Neural progenitor cell (in vitro differentiated cells): ENCODE measurements at regions not wholly inside any gene's neighbourhood (a gene's known extent, or its start where the extent isn't known, plus 50 kb on each side); places are given as distances from the start of the nearest gene placed in this dataset.

ENCODE experiments used
- EZH2phosphoT487 ChIP-seq: fragments of 200-600 bp; sonication (generic); IDR thresholded peaks from 2 replicates; pipeline ENCODE4 v1.6.1; 2017; ENCODE audit warnings: antibody characterized with exemption
- TF ChIP-seq, protein P1 (sequence below): fragments of 200-600 bp; sonication (generic); IDR thresholded peaks from 2 replicates; pipeline ENCODE4 v1.5.1; 2017; ENCODE audit warnings: antibody characterized with exemption, mild to moderate bottlenecking

DNA sequence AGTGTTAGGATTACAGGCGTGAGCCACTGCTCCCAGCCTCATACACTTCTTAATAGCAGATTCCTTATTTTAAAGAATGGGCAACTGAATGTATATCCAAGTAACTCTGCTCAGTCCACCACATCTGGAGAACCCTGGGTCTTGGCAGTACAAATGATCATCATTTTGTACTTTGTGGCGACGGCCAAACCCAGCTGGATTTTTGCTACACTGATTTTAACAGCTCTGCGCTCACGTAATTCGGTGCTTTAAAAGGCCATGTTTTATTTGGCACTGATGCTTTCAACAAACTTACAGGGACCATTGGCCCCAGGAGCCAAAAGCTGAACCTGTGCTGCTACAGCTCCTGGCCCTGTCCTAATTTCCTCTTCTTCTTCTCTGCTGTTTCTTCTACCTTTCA lies 60.8 kb upstream of the PDE3B start:
- TF ChIP-seq, protein P1, sequence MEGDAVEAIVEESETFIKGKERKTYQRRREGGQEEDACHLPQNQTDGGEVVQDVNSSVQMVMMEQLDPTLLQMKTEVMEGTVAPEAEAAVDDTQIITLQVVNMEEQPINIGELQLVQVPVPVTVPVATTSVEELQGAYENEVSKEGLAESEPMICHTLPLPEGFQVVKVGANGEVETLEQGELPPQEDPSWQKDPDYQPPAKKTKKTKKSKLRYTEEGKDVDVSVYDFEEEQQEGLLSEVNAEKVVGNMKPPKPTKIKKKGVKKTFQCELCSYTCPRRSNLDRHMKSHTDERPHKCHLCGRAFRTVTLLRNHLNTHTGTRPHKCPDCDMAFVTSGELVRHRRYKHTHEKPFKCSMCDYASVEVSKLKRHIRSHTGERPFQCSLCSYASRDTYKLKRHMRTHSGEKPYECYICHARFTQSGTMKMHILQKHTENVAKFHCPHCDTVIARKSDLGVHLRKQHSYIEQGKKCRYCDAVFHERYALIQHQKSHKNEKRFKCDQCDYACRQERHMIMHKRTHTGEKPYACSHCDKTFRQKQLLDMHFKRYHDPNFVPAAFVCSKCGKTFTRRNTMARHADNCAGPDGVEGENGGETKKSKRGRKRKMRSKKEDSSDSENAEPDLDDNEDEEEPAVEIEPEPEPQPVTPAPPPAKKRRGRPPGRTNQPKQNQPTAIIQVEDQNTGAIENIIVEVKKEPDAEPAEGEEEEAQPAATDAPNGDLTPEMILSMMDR, result no peak
- no peak for TF ChIP-seq EZH2phosphoT487
